ENCODE measurements at regions not wholly inside any gene's neighbourhood (a gene's known extent, or its start where the extent isn't known, plus 50 kb on each side); places are given as distances from the start of the nearest gene placed in this dataset.

DNA sequence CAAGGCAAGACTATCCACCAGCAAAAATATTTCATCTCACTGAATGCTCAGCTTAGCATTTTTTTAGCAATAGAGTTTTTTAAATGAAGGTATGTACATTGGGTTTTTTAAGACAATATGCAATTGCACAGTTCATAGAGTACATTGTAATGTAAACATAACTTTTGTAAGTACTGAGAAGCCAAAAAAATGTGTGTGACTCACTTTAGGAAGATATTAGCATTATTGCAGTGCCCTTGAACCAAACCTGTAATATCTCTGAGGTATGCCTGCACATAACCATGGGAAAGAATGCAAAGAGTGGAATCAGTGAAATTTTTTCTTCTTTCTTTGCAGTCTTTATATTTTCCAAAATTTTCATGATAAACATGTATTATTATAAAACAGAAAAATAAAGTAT, 1533.3 kb upstream of the WWC1 start:
- TF ChIP-seq, protein P1, sequence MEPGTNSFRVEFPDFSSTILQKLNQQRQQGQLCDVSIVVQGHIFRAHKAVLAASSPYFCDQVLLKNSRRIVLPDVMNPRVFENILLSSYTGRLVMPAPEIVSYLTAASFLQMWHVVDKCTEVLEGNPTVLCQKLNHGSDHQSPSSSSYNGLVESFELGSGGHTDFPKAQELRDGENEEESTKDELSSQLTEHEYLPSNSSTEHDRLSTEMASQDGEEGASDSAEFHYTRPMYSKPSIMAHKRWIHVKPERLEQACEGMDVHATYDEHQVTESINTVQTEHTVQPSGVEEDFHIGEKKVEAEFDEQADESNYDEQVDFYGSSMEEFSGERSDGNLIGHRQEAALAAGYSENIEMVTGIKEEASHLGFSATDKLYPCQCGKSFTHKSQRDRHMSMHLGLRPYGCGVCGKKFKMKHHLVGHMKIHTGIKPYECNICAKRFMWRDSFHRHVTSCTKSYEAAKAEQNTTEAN (CRISPR knock-in tag; IDR thresholded peaks at IDR 0.05), result no peak
- TF ChIP-seq, protein P2, sequence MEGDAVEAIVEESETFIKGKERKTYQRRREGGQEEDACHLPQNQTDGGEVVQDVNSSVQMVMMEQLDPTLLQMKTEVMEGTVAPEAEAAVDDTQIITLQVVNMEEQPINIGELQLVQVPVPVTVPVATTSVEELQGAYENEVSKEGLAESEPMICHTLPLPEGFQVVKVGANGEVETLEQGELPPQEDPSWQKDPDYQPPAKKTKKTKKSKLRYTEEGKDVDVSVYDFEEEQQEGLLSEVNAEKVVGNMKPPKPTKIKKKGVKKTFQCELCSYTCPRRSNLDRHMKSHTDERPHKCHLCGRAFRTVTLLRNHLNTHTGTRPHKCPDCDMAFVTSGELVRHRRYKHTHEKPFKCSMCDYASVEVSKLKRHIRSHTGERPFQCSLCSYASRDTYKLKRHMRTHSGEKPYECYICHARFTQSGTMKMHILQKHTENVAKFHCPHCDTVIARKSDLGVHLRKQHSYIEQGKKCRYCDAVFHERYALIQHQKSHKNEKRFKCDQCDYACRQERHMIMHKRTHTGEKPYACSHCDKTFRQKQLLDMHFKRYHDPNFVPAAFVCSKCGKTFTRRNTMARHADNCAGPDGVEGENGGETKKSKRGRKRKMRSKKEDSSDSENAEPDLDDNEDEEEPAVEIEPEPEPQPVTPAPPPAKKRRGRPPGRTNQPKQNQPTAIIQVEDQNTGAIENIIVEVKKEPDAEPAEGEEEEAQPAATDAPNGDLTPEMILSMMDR (IDR thresholded peaks at IDR 0.05), result no peak
- TF ChIP-seq, protein P3, sequence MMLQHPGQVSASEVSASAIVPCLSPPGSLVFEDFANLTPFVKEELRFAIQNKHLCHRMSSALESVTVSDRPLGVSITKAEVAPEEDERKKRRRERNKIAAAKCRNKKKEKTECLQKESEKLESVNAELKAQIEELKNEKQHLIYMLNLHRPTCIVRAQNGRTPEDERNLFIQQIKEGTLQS (CRISPR knock-in tag; conservative IDR thresholded peaks at IDR 0.05), result no peak
- no peak for TF ChIP-seq ETV6 (CRISPR knock-in tag; IDR thresholded peaks at IDR 0.05)
- no peak for TF ChIP-seq OVOL2 (CRISPR knock-in tag; IDR thresholded peaks at IDR 0.05; ENCODE audit: borderline replicate concordance)
- TF ChIP-seq ATF1 (CRISPR knock-in tag; IDR thresholded peaks at IDR 0.05), result no peak
- TF ChIP-seq, protein P4, sequence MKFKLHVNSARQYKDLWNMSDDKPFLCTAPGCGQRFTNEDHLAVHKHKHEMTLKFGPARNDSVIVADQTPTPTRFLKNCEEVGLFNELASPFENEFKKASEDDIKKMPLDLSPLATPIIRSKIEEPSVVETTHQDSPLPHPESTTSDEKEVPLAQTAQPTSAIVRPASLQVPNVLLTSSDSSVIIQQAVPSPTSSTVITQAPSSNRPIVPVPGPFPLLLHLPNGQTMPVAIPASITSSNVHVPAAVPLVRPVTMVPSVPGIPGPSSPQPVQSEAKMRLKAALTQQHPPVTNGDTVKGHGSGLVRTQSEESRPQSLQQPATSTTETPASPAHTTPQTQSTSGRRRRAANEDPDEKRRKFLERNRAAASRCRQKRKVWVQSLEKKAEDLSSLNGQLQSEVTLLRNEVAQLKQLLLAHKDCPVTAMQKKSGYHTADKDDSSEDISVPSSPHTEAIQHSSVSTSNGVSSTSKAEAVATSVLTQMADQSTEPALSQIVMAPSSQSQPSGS (CRISPR knock-in tag; IDR thresholded peaks at IDR 0.05; ENCODE audit: borderline replicate concordance, low read depth), result no peak
- TF ChIP-seq, protein P5, sequence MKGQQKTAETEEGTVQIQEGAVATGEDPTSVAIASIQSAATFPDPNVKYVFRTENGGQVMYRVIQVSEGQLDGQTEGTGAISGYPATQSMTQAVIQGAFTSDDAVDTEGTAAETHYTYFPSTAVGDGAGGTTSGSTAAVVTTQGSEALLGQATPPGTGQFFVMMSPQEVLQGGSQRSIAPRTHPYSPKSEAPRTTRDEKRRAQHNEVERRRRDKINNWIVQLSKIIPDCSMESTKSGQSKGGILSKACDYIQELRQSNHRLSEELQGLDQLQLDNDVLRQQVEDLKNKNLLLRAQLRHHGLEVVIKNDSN (CRISPR knock-in tag; IDR thresholded peaks at IDR 0.05), result no peak
- no peak for TF ChIP-seq SP1 (CRISPR knock-in tag; conservative IDR thresholded peaks at IDR 0.05)
- TF ChIP-seq TEAD1 (CRISPR knock-in tag; IDR thresholded peaks at IDR 0.05), result no peak
- TF ChIP-seq TP53 (CRISPR knock-in tag; IDR thresholded peaks at IDR 0.05), result no peak
- TF ChIP-seq ZNF232 (CRISPR knock-in tag; IDR thresholded peaks at IDR 0.05), result no peak
